ENCODE measurements at regions not wholly inside any gene's neighbourhood (a gene's known extent, or its start where the extent isn't known, plus 50 kb on each side); places are given as distances from the start of the nearest gene placed in this dataset.

GRCh38 chr5:103364074-103364473 lies 105.5 kb downstream of the MACIR start:
- TF ChIP-seq CTCF (IDR thresholded peaks at IDR 0.05) (no peak), EZH2 (IDR thresholded peaks at IDR 0.05; ENCODE audit: borderline replicate concordance, insufficient read depth, low read depth, low read length, poor library complexity, severe bottlenecking) (no peak)
